ENCODE measurements at regions not wholly inside any gene's neighbourhood (a gene's known extent, or its start where the extent isn't known, plus 50 kb on each side); places are given as distances from the start of the nearest gene placed in this dataset.

GRCh38 chr12:118527310-118527709 is 151.0 kb downstream of the SUDS3 start:
- DNase-seq (ENCODE audit: low spot score) = no peak
- Histone ChIP-seq H3K27ac (ENCODE audit: low read depth in 1 of 2, low read length in 2 of 2) (no peak overlapping the region), H3K4me1 (ENCODE audit: control insufficient read depth in 4 of 4, insufficient read depth in 4 of 4, low read length in 3 of 4) (no peaks in the 10 kb centered on the region), H3K4me3 (ENCODE audit: low read depth in 1 of 3, low read length in 3 of 3) (no peak overlapping the region), H3K36me3 (ENCODE audit: control insufficient read depth in 4 of 4, insufficient read depth in 3 of 4, low read depth in 1 of 4, low read length in 3 of 4) (no peaks in the 10 kb centered on the region), H3K27me3 (ENCODE audit: control insufficient read depth in 4 of 4, insufficient read depth in 4 of 4, low read length in 3 of 4) (no peaks in the 10 kb centered on the region), H3K9me3 (ENCODE audit: control insufficient read depth in 4 of 4, low read length in 3 of 4) (no peaks in the 10 kb centered on the region), H3K9ac (ENCODE audit: low read depth in 1 of 2, low read length in 2 of 2) (no peak overlapping the region)
- 86% methylated on average over 4 of the region's 4 CpGs for WGBS
- no peak for TF ChIP-seq YY1 (IDR thresholded peaks at IDR 0.05)
- TF ChIP-seq REST (IDR thresholded peaks at IDR 0.05) = no peak
- TF ChIP-seq FOXA1 (IDR thresholded peaks at IDR 0.05) = no peak
- no peak for TF ChIP-seq GABPA (IDR thresholded peaks at IDR 0.05 in 1 of 2, conservative IDR thresholded peaks at IDR 0.05 in 1 of 2)
- no peak for TF ChIP-seq EGR1 (IDR thresholded peaks at IDR 0.05; ENCODE audit: low read depth in 2 of 2)
- no peak for TF ChIP-seq RXRA (IDR thresholded peaks at IDR 0.05)
- no peak for TF ChIP-seq HNF4G (IDR thresholded peaks at IDR 0.05)
- no peak for TF ChIP-seq RAD21 (IDR thresholded peaks at IDR 0.05)
- no peak for TF ChIP-seq CTCF (IDR thresholded peaks at IDR 0.05; ENCODE audit: low read depth, low read length, missing input control)
- no peak for TF ChIP-seq TAF1 (conservative IDR thresholded peaks at IDR 0.05)
- no peak for TF ChIP-seq HNF4A (conservative IDR thresholded peaks at IDR 0.05)
- no peak for TF ChIP-seq ZBTB33 (IDR thresholded peaks at IDR 0.05)
- no peak for TF ChIP-seq SP1 (IDR thresholded peaks at IDR 0.05)
- TF ChIP-seq NR2F2 (IDR thresholded peaks at IDR 0.05) = no peak
- TF ChIP-seq FOXA2 (IDR thresholded peaks at IDR 0.05) = no peak
- TF ChIP-seq JUND (IDR thresholded peaks at IDR 0.05) = no peak

- Histone ChIP-seq H3K9me3 (ENCODE audit: control insufficient read depth in 4 of 4, low read length in 3 of 4) (no peaks in the 10 kb centered on the region), H3K9ac (ENCODE audit: low read depth in 1 of 2, low read length in 2 of 2) (no peak overlapping the region), H3K4me1 (ENCODE audit: control insufficient read depth in 4 of 4, insufficient read depth in 4 of 4, low read length in 3 of 4) (no peaks in the 10 kb centered on the region), H3K4me3 (ENCODE audit: low read depth in 1 of 3, low read length in 3 of 3) (no peak overlapping the region), H3K36me3 (ENCODE audit: control insufficient read depth in 4 of 4, insufficient read depth in 3 of 4, low read depth in 1 of 4, low read length in 3 of 4) (no peaks in the 10 kb centered on the region), H3K27me3 (ENCODE audit: control insufficient read depth in 4 of 4, insufficient read depth in 4 of 4, low read length in 3 of 4) (no peaks in the 10 kb centered on the region), H3K27ac (ENCODE audit: low read depth in 1 of 2, low read length in 2 of 2) (no peak overlapping the region)
- TF ChIP-seq GABPA (IDR thresholded peaks at IDR 0.05 in 1 of 2, conservative IDR thresholded peaks at IDR 0.05 in 1 of 2) (no peak), SP1 (IDR thresholded peaks at IDR 0.05) (no peak), ATF3 (IDR thresholded peaks at IDR 0.05) (no peak), YY1 (IDR thresholded peaks at IDR 0.05) (no peak), REST (IDR thresholded peaks at IDR 0.05) (no peak), FOXA1 (IDR thresholded peaks at IDR 0.05) (no peak), TAF1 (conservative IDR thresholded peaks at IDR 0.05) (no peak), JUND (IDR thresholded peaks at IDR 0.05) (no peak), HNF4A (conservative IDR thresholded peaks at IDR 0.05) (no peak), RAD21 (IDR thresholded peaks at IDR 0.05) (no peak), RXRA (IDR thresholded peaks at IDR 0.05) (no peak), HNF4G (IDR thresholded peaks at IDR 0.05) (no peak), MAX (IDR thresholded peaks at IDR 0.05) (no peak), NR2F2 (IDR thresholded peaks at IDR 0.05) (no peak), ZBTB33 (IDR thresholded peaks at IDR 0.05) (no peak)
- no peak for DNase-seq (ENCODE audit: low spot score)
Observed at GRCh38 chr12:118528625-118529024, 152.3 kb downstream of the SUDS3 start.
